Caco-2 (cell line): ENCODE measurements at regions not wholly inside any gene's neighbourhood (a gene's known extent, or its start where the extent isn't known, plus 50 kb on each side); places are given as distances from the start of the nearest gene placed in this dataset.
A peak's percentile ranks its signal among the peaks of the same experiment; 100 is the strongest.

Experiments used
- BruUV-seq: library from RNA; stranded (reverse); fragments of 400-500 nt; replicated peaks from 2 replicates; lab custom pipeline; 2021; lab: Mats Ljungman, UMichigan
- CTCF ChIA-PET: fragments of 300-600 bp; sonication (Branson Sonifier 250); formaldehyde crosslinking; loops from one replicate; lab custom pipeline; 2022; ENCODE audit warnings: antibody characterized with exemption; lab: Charles Lee
- POLR2A ChIA-PET: fragments of 300-600 bp; sonication (Branson Sonifier 250); formaldehyde crosslinking; loops from one replicate; lab custom pipeline; 2022; ENCODE audit warnings: antibody characterized with exemption; lab: Charles Lee
- DNase-seq, 2 experiments: peaks; one replicate each; pipeline versions ENCODE4 v3.0.0 to v3.0.0-alpha.2; 2020 to 2022
- H3K27me3 ChIP-seq: replicated peaks from 2 replicates; pipeline ENCODE4 v1.6.0; 2011; ENCODE audit warnings: low read length; ENCODE audit not compliant: control insufficient read depth, insufficient read depth
- H3K36me3 ChIP-seq: 2 replicates; pipeline ENCODE4 v1.5.1; 2011; ENCODE audit warnings: low read length; ENCODE audit not compliant: control insufficient read depth, insufficient read depth
- H3K4me1 ChIP-seq: fragments of 250-450 bp; sonication (Bioruptor Pico); 2 replicates; pipeline ENCODE4 v1.5.1; 2020; ENCODE audit warnings: mild to moderate bottlenecking
- H3K4me3 ChIP-seq: 2 replicates; pipeline ENCODE4 v1.5.1; 2011; ENCODE audit warnings: low read depth, mild to moderate bottlenecking, control low read depth, low read length
- H3K9me3 ChIP-seq: fragments of 250-450 bp; sonication (Bioruptor Pico); 2 replicates; pipeline ENCODE4 v1.5.1; 2020; ENCODE audit warnings: mild to moderate bottlenecking, moderate library complexity
- H3K27ac Mint-ChIP-seq: one replicate; pipeline ENCODE4 v1.8.0; 2022; ENCODE audit warnings: mixed read lengths; ENCODE audit not compliant: unreplicated experiment
- H3K27me3 Mint-ChIP-seq: one replicate; pipeline ENCODE4 v1.8.0; 2022; ENCODE audit warnings: mixed read lengths; ENCODE audit not compliant: insufficient read depth, unreplicated experiment
- H3K36me3 Mint-ChIP-seq: one replicate; pipeline ENCODE4 v1.8.0; 2022; ENCODE audit warnings: mild to moderate bottlenecking, mixed read lengths; ENCODE audit not compliant: insufficient read depth, unreplicated experiment
- H3K4me1 Mint-ChIP-seq: one replicate; pipeline ENCODE4 v1.8.0; 2022; ENCODE audit warnings: low read depth, mixed read lengths; ENCODE audit not compliant: unreplicated experiment
- H3K4me3 Mint-ChIP-seq: one replicate; pipeline ENCODE4 v1.8.0; 2022; ENCODE audit warnings: mild to moderate bottlenecking, moderate library complexity, mixed read lengths; ENCODE audit not compliant: unreplicated experiment
- H3K9me3 Mint-ChIP-seq: one replicate; pipeline ENCODE4 v1.8.0; 2022; ENCODE audit warnings: mixed read lengths; ENCODE audit not compliant: unreplicated experiment
- CTCF ChIP-seq, 2 experiments: fragments of 200-600 bp in 1 of 2; IDR thresholded peaks; 1 replicate in 1 of 2; 2 replicates in 1 of 2; pipeline versions ENCODE4 v1.5.1 to v1.8.0; 2011 to 2022; ENCODE audit warnings: antibody characterized with exemption in 1 of 2, control low read depth in 1 of 2, inconsistent platforms in 1 of 2, low read depth in 1 of 2, low read length in 1 of 2, mild to moderate bottlenecking in 1 of 2, moderate library complexity in 1 of 2; ENCODE audit not compliant: insufficient read depth in 1 of 2, severe bottlenecking in 1 of 2, unreplicated experiment in 1 of 2
- intact Hi-C: fragments of 100-400 bp; cut with micrococcal nuclease; formaldehyde crosslinking; loops from one replicate; pipeline ENCODE4 v1.10.0; 2022; ENCODE audit not compliant: unreplicated experiment

GRCh38 chr22:47375621-47376321, 613.3 kb downstream of the TBC1D22A start:
- H3K9me3 ChIP-seq = no peaks in the 10 kb centered on the region
- no TSS peak for BruUV-seq
- Mint-ChIP-seq H3K27ac (no peak overlapping the region), H3K9me3 (peaks cover 11% of the 10 kb centered on the region), H3K4me1 (no peaks in the 10 kb centered on the region), H3K27me3 (peaks cover 12% of the 10 kb centered on the region), H3K4me3 (no peak overlapping the region), H3K36me3 (no peaks in the 10 kb centered on the region)
- H3K4me1 ChIP-seq = no peaks in the 10 kb centered on the region
- H3K36me3 ChIP-seq = no peaks in the 10 kb centered on the region
- no peaks in the 10 kb centered on the region for H3K27me3 ChIP-seq
- no peak overlapping the region for H3K4me3 ChIP-seq
- ChIA-PET POLR2A (no interaction called here), CTCF (no interaction called here)
- DNase-seq = peak in 1 of 2 experiments; percentile 18
- intact Hi-C loops = no loop called here
- no peak for TF ChIP-seq CTCF (IDR thresholded peaks at IDR 0.05; ENCODE audit: insufficient read depth in 1 of 2, low read depth in 1 of 2, low read length in 1 of 2, severe bottlenecking in 1 of 2, unreplicated experiment in 1 of 2)

GRCh38 chr22:47374901-47375575, 612.6 kb downstream of the TBC1D22A start:
- DNase-seq = peak in 1 of 2 experiments; percentile 15
- ChIA-PET CTCF (no interaction called here), POLR2A (no interaction called here)
- no peaks in the 10 kb centered on the region for H3K36me3 Mint-ChIP-seq
- no peaks in the 10 kb centered on the region for H3K36me3 ChIP-seq
- no peak overlapping the region for H3K27ac Mint-ChIP-seq
- no peak overlapping the region for H3K4me3 ChIP-seq
- H3K27me3 Mint-ChIP-seq = peaks cover 11% of the 10 kb centered on the region
- no peaks in the 10 kb centered on the region for H3K27me3 ChIP-seq
- peaks cover 11% of the 10 kb centered on the region for H3K9me3 Mint-ChIP-seq
- no peaks in the 10 kb centered on the region for H3K4me1 ChIP-seq
- no TSS peak for BruUV-seq
- intact Hi-C loops = no loop called here
- no peaks in the 10 kb centered on the region for H3K4me1 Mint-ChIP-seq
- no peaks in the 10 kb centered on the region for H3K9me3 ChIP-seq
- no peak overlapping the region for H3K4me3 Mint-ChIP-seq
- no peak for TF ChIP-seq CTCF (IDR thresholded peaks at IDR 0.05; ENCODE audit: insufficient read depth in 1 of 2, low read depth in 1 of 2, low read length in 1 of 2, severe bottlenecking in 1 of 2, unreplicated experiment in 1 of 2)

- Histone ChIP-seq H3K4me3 (no peak overlapping the region), H3K36me3 (no peaks in the 10 kb centered on the region), H3K27me3 (no peaks in the 10 kb centered on the region), H3K9me3 (no peaks in the 10 kb centered on the region), H3K4me1 (no peaks in the 10 kb centered on the region)
- Mint-ChIP-seq H3K27ac (no peak overlapping the region), H3K9me3 (peaks cover 11% of the 10 kb centered on the region), H3K4me1 (no peaks in the 10 kb centered on the region), H3K4me3 (no peak overlapping the region), H3K36me3 (no peaks in the 10 kb centered on the region), H3K27me3 (peaks cover 11% of the 10 kb centered on the region)
- POLR2A ChIA-PET = no interaction called here
- TF ChIP-seq CTCF (IDR thresholded peaks at IDR 0.05; ENCODE audit: insufficient read depth in 1 of 2, low read depth in 1 of 2, low read length in 1 of 2, severe bottlenecking in 1 of 2, unreplicated experiment in 1 of 2) = no peak
- CTCF ChIA-PET = no interaction called here
- DNase-seq = peak in 1 of 2 experiments; percentile 26
- intact Hi-C loops = no loop called here
- BruUV-seq = no TSS peak
These were observed 611.9 kb downstream of the TBC1D22A start for GRCh38 chr22:47374273-47374771.
